ENCODE measurements at regions not wholly inside any gene's neighbourhood (a gene's known extent, or its start where the extent isn't known, plus 50 kb on each side); places are given as distances from the start of the nearest gene placed in this dataset.

- Mint-ChIP-seq H3K4me3 (no peak overlapping the region), H3K27me3 (no peaks in the 10 kb centered on the region), H3K36me3 (ENCODE audit: low read depth) (peaks cover 5% of the 10 kb centered on the region), H3K4me1 (no peaks in the 10 kb centered on the region), H3K27ac (no peak overlapping the region), H3K9me3 (ENCODE audit: low read depth) (no peaks in the 10 kb centered on the region)
- CTCF ChIA-PET = interaction anchor here (1.2 kb wide), 1 partner anchor 53 kb away, joined by 3 read pairs; no protein-coding TSS in a partner anchor
- no peak for DNase-seq
- no peak for ATAC-seq
- intact Hi-C loops (cut with DNase I, micrococcal nuclease) = no loop called here
- POLR2A ChIA-PET = no interaction called here
These were observed 430.8 kb downstream of the FLRT2 start for GRCh38 chr14:85960756-85961155.

- no peaks in the 10 kb centered on the region for H3K27me3 Mint-ChIP-seq
- ChIA-PET POLR2A (no interaction called here), CTCF (no interaction called here)
- DNase-seq (no peak), ATAC-seq (no peak)
- intact Hi-C loops (cut with DNase I, micrococcal nuclease) = no loop called here
- no peaks in the 10 kb centered on the region for H3K9me3 Mint-ChIP-seq (ENCODE audit: low read depth)
- H3K27ac Mint-ChIP-seq = no peak overlapping the region
- H3K4me3 Mint-ChIP-seq = no peak overlapping the region
- H3K4me1 Mint-ChIP-seq = no peaks in the 10 kb centered on the region
- H3K36me3 Mint-ChIP-seq (ENCODE audit: low read depth) = peaks cover 5% of the 10 kb centered on the region
These were observed 429.1 kb downstream of the FLRT2 start for GRCh38 chr14:85959063-85959462.

GRCh38 chr14:85958069-85958468, 428.1 kb downstream of the FLRT2 start:
- Mint-ChIP-seq H3K27ac (no peak overlapping the region), H3K4me1 (no peaks in the 10 kb centered on the region), H3K36me3 (ENCODE audit: low read depth) (peaks cover 5% of the 10 kb centered on the region), H3K27me3 (no peaks in the 10 kb centered on the region), H3K9me3 (ENCODE audit: low read depth) (no peaks in the 10 kb centered on the region), H3K4me3 (no peak overlapping the region)
- intact Hi-C loops (cut with DNase I, micrococcal nuclease) = no loop called here
- CTCF ChIA-PET = no interaction called here
- POLR2A ChIA-PET = interaction anchor here (0.6 kb wide), 1 partner anchor 133 kb away, joined by 4 read pairs; no protein-coding TSS in a partner anchor
- ATAC-seq = no peak
- DNase-seq = no peak

- DNase-seq (no peak), ATAC-seq (no peak)
- Mint-ChIP-seq H3K27me3 (no peaks in the 10 kb centered on the region), H3K27ac (no peak overlapping the region), H3K4me1 (peaks cover 2% of the 10 kb centered on the region), H3K9me3 (ENCODE audit: low read depth) (no peaks in the 10 kb centered on the region), H3K4me3 (no peak overlapping the region), H3K36me3 (ENCODE audit: low read depth) (peaks cover 7% of the 10 kb centered on the region)
- intact Hi-C loops (cut with DNase I, micrococcal nuclease) = no loop called here
- ChIA-PET POLR2A (no interaction called here), CTCF (interaction anchor here (1.4 kb wide), 1 partner anchor 19 kb away, joined by 3 read pairs; no protein-coding TSS in a partner anchor)
These were observed 423.3 kb downstream of the FLRT2 start for GRCh38 chr14:85953265-85953664.

GRCh38 chr14:85948153-85948552, 418.2 kb downstream of the FLRT2 start:
- Mint-ChIP-seq H3K4me1 (peaks cover 4% of the 10 kb centered on the region), H3K4me3 (no peak overlapping the region), H3K9me3 (ENCODE audit: low read depth) (peaks cover 8% of the 10 kb centered on the region), H3K27me3 (no peaks in the 10 kb centered on the region), H3K27ac (no peak overlapping the region), H3K36me3 (ENCODE audit: low read depth) (peaks cover 2% of the 10 kb centered on the region)
- intact Hi-C loops (cut with DNase I, micrococcal nuclease) = no loop called here
- CTCF ChIA-PET = interaction anchor here (0.6 kb wide), 1 partner anchor 1884 kb away, joined by 3 read pairs; no protein-coding TSS in a partner anchor
- POLR2A ChIA-PET = no interaction called here
- DNase-seq (no peak), ATAC-seq (no peak)

- intact Hi-C loops (cut with DNase I, micrococcal nuclease) = no loop called here
- ATAC-seq (no peak), DNase-seq (no peak)
- ChIA-PET POLR2A (no interaction called here), CTCF (interaction anchor here (0.6 kb wide), 1 partner anchor 1885 kb away, joined by 3 read pairs; no protein-coding TSS in a partner anchor)
- H3K4me3 Mint-ChIP-seq = no peak overlapping the region
- peaks cover 2% of the 10 kb centered on the region for H3K36me3 Mint-ChIP-seq (ENCODE audit: low read depth)
- H3K9me3 Mint-ChIP-seq (ENCODE audit: low read depth) = peaks cover 8% of the 10 kb centered on the region
- H3K27ac Mint-ChIP-seq = no peak overlapping the region
- H3K4me1 Mint-ChIP-seq = peaks cover 2% of the 10 kb centered on the region
- H3K27me3 Mint-ChIP-seq = no peaks in the 10 kb centered on the region
These were observed 417.7 kb downstream of the FLRT2 start for GRCh38 chr14:85947461-85948139.

- intact Hi-C loops (cut with DNase I, micrococcal nuclease) = no loop called here
- H3K4me3 Mint-ChIP-seq = no peak overlapping the region
These were observed 413.2 kb downstream of the FLRT2 start for GRCh38 chr14:85943192-85943591.

GRCh38 chr14:85934886-85935254, 404.9 kb downstream of the FLRT2 start:
- intact Hi-C loops (cut with DNase I, micrococcal nuclease) = no loop called here
- H3K27me3 Mint-ChIP-seq = no peaks in the 10 kb centered on the region
- ChIA-PET POLR2A (no interaction called here), CTCF (interaction anchor here (0.8 kb wide), 1 partner anchor 121 kb away, joined by 3 read pairs; no protein-coding TSS in a partner anchor)
- peak overlapping the region; percentile 94 for H3K27ac Mint-ChIP-seq
- ATAC-seq (peak; percentile 56), DNase-seq (no peak)
- peaks cover 17% of the 10 kb centered on the region for H3K9me3 Mint-ChIP-seq (ENCODE audit: low read depth)
- peaks cover 35% of the 10 kb centered on the region for H3K4me1 Mint-ChIP-seq
- peaks cover 19% of the 10 kb centered on the region for H3K36me3 Mint-ChIP-seq (ENCODE audit: low read depth)
- H3K4me3 Mint-ChIP-seq = peak overlapping the region; percentile 93

More at GRCh38 chr14:85943192-85943591, 413.2 kb downstream of the FLRT2 start:
- Mint-ChIP-seq H3K36me3 (ENCODE audit: low read depth) (peaks cover 10% of the 10 kb centered on the region), H3K27me3 (no peaks in the 10 kb centered on the region), H3K9me3 (ENCODE audit: low read depth) (peaks cover 16% of the 10 kb centered on the region), H3K4me1 (peaks cover 22% of the 10 kb centered on the region), H3K27ac (no peak overlapping the region)
- DNase-seq (no peak), ATAC-seq (no peak)
- ChIA-PET POLR2A (no interaction called here), CTCF (no interaction called here)

GRCh38 chr14:85934123-85934885, 404.4 kb downstream of the FLRT2 start:
- Mint-ChIP-seq H3K36me3 (ENCODE audit: low read depth) (peaks cover 19% of the 10 kb centered on the region), H3K4me1 (peaks cover 35% of the 10 kb centered on the region), H3K27me3 (no peaks in the 10 kb centered on the region), H3K27ac (peak overlapping the region; percentile 94), H3K4me3 (peak overlapping the region; percentile 93), H3K9me3 (ENCODE audit: low read depth) (peaks cover 15% of the 10 kb centered on the region)
- peak; percentile 92 for ATAC-seq
- DNase-seq = peak; percentile 66
- CTCF ChIA-PET = interaction anchor here (0.7 to 0.8 kb wide), 3 partner anchors 9 to 121 kb away, joined by 3 to 4 read pairs (median 3); no protein-coding TSS in a partner anchor
- intact Hi-C loops (cut with DNase I, micrococcal nuclease) = no loop called here
- POLR2A ChIA-PET = interaction anchor here (0.7 kb wide), 1 partner anchor 1135 kb away, joined by 3 read pairs; no protein-coding TSS in a partner anchor

GRCh38 chr14:85921241-85921640, 391.3 kb downstream of the FLRT2 start:
- Mint-ChIP-seq H3K36me3 (ENCODE audit: low read depth) (no peaks in the 10 kb centered on the region), H3K27me3 (no peaks in the 10 kb centered on the region), H3K4me1 (no peaks in the 10 kb centered on the region), H3K9me3 (ENCODE audit: low read depth) (no peaks in the 10 kb centered on the region), H3K4me3 (no peak overlapping the region), H3K27ac (no peak overlapping the region)
- intact Hi-C loops (cut with DNase I, micrococcal nuclease) = no loop called here
- ChIA-PET POLR2A (no interaction called here), CTCF (no interaction called here)
- no peak for DNase-seq
- ATAC-seq = no peak

GRCh38 chr14:85917716-85918115, 387.8 kb downstream of the FLRT2 start:
- POLR2A ChIA-PET = no interaction called here
- H3K9me3 Mint-ChIP-seq (ENCODE audit: low read depth) = no peaks in the 10 kb centered on the region
- no peak overlapping the region for H3K4me3 Mint-ChIP-seq
- ATAC-seq = no peak
- H3K36me3 Mint-ChIP-seq (ENCODE audit: low read depth) = no peaks in the 10 kb centered on the region
- no peaks in the 10 kb centered on the region for H3K4me1 Mint-ChIP-seq
- intact Hi-C loops (cut with DNase I, micrococcal nuclease) = no loop called here
- CTCF ChIA-PET = interaction anchor here (0.6 kb wide), 1 partner anchor 434 kb away, joined by 3 read pairs; no protein-coding TSS in a partner anchor
- H3K27me3 Mint-ChIP-seq = no peaks in the 10 kb centered on the region
- DNase-seq = no peak
- H3K27ac Mint-ChIP-seq = no peak overlapping the region

- Mint-ChIP-seq H3K4me1 (no peaks in the 10 kb centered on the region), H3K36me3 (ENCODE audit: low read depth) (no peaks in the 10 kb centered on the region), H3K9me3 (ENCODE audit: low read depth) (peaks cover under 1% of the 10 kb centered on the region), H3K27ac (no peak overlapping the region), H3K27me3 (no peaks in the 10 kb centered on the region), H3K4me3 (no peak overlapping the region)
- no peak for DNase-seq
- CTCF ChIA-PET = interaction anchor here (0.6 kb wide), 1 partner anchor 1632 kb away, joined by 3 read pairs; no protein-coding TSS in a partner anchor
- intact Hi-C loops (cut with DNase I, micrococcal nuclease) = no loop called here
- POLR2A ChIA-PET = no interaction called here
- no peak for ATAC-seq
These were observed 385.8 kb downstream of the FLRT2 start for GRCh38 chr14:85915711-85916110.
